ENCODE measurements at regions not wholly inside any gene's neighbourhood (a gene's known extent, or its start where the extent isn't known, plus 50 kb on each side); places are given as distances from the start of the nearest gene placed in this dataset.

GRCh38 chr11:56909563-56909962 is 79.2 kb upstream of the OR5AK2 start:
- TF ChIP-seq EZH2 (IDR thresholded peaks at IDR 0.05; ENCODE audit: borderline replicate concordance, insufficient read depth, low read depth, low read length, poor library complexity, severe bottlenecking) (no peak), CTCF (IDR thresholded peaks at IDR 0.05) (no peak)
